PFSK-1 (cell line): ENCODE measurements at regions not wholly inside any gene's neighbourhood (a gene's known extent, or its start where the extent isn't known, plus 50 kb on each side); places are given as distances from the start of the nearest gene placed in this dataset.

Experiments used
- FOXP2 ChIP-seq: optimal IDR thresholded peaks from 2 replicates; pipeline ENCODE3; 2011; ENCODE audit warnings: borderline replicate concordance, control low read depth, inconsistent platforms; ENCODE audit not compliant: insufficient read depth; ENCODE audit errors: extremely low read length, extremely low read depth
- POLR2AphosphoS5 ChIP-seq: IDR thresholded peaks from 2 replicates; pipeline ENCODE4 v1.6.1; 2012; ENCODE audit warnings: low read depth, mild to moderate bottlenecking, control low read depth, low read length, moderate library complexity
- SIN3A ChIP-seq: IDR thresholded peaks from 2 replicates; pipeline ENCODE4 v1.6.1; 2012; ENCODE audit warnings: mild to moderate bottlenecking, low read length, moderate library complexity, borderline replicate concordance; ENCODE audit not compliant: insufficient read depth
- TAF1 ChIP-seq: IDR thresholded peaks from 2 replicates; pipeline ENCODE4 v1.6.1; 2012; ENCODE audit warnings: low read length, control low read depth, borderline replicate concordance; ENCODE audit not compliant: insufficient read depth
- TF ChIP-seq, protein P1 (sequence below), 2 experiments: IDR thresholded peaks; 2 replicates each; pipeline versions ENCODE4 v1.6.1 to v1.8.0; 2011 to 2012; ENCODE audit warnings: low read depth in 2 of 2, low read length in 2 of 2, control low read depth in 1 of 2, inconsistent platforms in 1 of 2, mild to moderate bottlenecking in 1 of 2, moderate library complexity in 1 of 2; ENCODE audit not compliant: insufficient read depth in 1 of 2

DNA sequence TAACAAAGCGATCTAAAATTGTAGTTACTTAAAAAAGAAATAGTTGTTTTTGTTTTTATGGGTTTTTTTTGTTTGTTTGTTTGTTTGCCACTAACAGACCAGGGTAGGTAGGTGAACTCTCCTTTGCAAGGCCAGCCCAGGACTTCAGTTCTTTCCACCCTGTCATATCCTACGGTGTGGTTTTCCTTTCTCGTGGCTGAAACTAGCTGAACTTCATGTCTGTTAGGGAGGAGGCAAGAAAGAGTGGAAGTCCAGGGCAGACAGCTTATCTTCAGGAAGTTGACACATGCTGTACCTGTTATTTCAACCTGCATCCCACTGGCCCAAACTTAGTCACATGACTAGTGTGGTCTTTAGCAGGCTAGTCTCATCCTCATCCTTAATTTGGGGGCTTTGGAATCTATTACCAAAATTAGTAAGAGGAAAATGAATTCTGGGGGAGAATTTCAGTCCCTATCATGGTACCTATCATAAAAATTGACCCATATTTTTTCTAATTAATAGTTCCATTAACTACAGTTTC lies 62.9 kb upstream of the LRRC7 start:
- TF ChIP-seq, protein P1, sequence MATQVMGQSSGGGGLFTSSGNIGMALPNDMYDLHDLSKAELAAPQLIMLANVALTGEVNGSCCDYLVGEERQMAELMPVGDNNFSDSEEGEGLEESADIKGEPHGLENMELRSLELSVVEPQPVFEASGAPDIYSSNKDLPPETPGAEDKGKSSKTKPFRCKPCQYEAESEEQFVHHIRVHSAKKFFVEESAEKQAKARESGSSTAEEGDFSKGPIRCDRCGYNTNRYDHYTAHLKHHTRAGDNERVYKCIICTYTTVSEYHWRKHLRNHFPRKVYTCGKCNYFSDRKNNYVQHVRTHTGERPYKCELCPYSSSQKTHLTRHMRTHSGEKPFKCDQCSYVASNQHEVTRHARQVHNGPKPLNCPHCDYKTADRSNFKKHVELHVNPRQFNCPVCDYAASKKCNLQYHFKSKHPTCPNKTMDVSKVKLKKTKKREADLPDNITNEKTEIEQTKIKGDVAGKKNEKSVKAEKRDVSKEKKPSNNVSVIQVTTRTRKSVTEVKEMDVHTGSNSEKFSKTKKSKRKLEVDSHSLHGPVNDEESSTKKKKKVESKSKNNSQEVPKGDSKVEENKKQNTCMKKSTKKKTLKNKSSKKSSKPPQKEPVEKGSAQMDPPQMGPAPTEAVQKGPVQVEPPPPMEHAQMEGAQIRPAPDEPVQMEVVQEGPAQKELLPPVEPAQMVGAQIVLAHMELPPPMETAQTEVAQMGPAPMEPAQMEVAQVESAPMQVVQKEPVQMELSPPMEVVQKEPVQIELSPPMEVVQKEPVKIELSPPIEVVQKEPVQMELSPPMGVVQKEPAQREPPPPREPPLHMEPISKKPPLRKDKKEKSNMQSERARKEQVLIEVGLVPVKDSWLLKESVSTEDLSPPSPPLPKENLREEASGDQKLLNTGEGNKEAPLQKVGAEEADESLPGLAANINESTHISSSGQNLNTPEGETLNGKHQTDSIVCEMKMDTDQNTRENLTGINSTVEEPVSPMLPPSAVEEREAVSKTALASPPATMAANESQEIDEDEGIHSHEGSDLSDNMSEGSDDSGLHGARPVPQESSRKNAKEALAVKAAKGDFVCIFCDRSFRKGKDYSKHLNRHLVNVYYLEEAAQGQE (IDR thresholded peaks at IDR 0.05; ENCODE audit: insufficient read depth in 1 of 2, low read depth in 2 of 2, low read length in 2 of 2) = no peak
- TF ChIP-seq TAF1 = no peak
- TF ChIP-seq POLR2AphosphoS5 = no peak
- TF ChIP-seq SIN3A = no peak
- TF ChIP-seq FOXP2 = no peak

DNA sequence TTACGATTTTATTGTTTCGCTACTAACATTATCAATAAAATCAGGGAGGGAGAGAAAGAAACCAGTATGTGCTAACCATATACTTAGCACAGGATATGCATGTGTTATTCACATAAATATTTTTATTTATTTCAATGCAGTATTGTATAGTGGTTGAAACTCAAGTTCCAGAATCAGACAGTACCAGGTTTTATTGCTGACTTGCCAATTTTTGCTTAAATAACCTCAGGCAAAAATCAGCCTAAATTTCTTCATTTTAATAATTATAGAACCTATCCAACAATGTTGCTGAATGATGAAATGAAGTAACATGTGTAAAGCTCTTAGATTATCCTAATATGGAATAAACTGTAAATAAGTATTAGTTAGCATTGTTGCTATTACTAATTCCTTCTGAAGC lies 61.4 kb upstream of the LRRC7 start:
- TF ChIP-seq TAF1 (no peak), FOXP2 (no peak), POLR2AphosphoS5 (no peak), SIN3A (no peak)
- TF ChIP-seq, protein P1 (IDR thresholded peaks at IDR 0.05; ENCODE audit: insufficient read depth in 1 of 2, low read depth in 2 of 2, low read length in 2 of 2) = no peak

DNA sequence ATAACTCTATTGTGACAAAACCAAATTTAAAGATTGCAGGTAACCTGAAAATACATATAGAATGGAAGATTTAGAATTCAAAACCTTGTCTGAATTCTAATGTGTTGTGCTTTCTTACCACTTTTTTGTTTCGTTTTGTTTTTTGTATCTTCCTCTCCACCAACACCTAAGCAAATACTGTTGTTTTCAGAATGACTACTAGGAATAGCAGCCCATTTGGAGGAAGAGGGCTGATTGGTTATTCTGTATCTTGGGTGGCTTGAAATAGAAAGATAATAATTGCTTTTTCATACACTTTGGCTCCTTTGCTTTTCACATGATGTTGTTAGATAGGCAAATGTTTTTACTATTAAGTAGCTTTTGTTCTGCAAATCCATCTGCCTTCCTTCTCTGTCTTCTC lies 61.0 kb upstream of the LRRC7 start:
- TF ChIP-seq, protein P1 (IDR thresholded peaks at IDR 0.05; ENCODE audit: insufficient read depth in 1 of 2, low read depth in 2 of 2, low read length in 2 of 2) = no peak
- TF ChIP-seq FOXP2 = no peak
- TF ChIP-seq TAF1 = no peak
- TF ChIP-seq SIN3A = no peak
- TF ChIP-seq POLR2AphosphoS5 = no peak

DNA sequence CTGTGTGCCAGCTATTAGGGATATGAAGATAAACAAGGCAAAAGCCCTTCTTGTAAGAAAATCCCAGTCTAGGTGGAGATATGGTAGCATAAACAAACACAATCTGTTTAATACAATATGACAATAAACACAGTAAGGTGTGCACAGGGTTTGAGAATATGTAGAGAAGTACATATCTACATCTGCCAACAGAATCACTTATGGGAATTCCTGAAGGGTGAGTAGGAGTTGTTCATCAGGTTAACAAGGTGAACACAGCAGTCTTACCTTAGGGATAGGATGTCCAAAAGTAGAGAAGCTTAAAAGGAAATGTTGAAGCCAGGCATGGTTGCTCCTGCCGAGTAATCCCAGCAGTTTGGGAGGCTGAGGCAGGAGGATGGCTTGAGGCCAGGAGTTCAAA lies 57.7 kb upstream of the LRRC7 start:
- TF ChIP-seq, protein P1 (IDR thresholded peaks at IDR 0.05; ENCODE audit: insufficient read depth in 1 of 2, low read depth in 2 of 2, low read length in 2 of 2) = no peak
- TF ChIP-seq FOXP2 (no peak), TAF1 (no peak), POLR2AphosphoS5 (no peak), SIN3A (no peak)
